PC-3 (cell line): ENCODE measurements at regions not wholly inside any gene's neighbourhood (a gene's known extent, or its start where the extent isn't known, plus 50 kb on each side); places are given as distances from the start of the nearest gene placed in this dataset.

Experiments used
- EZH2 ChIP-seq: fragments of 300-600 bp; sonication (generic); IDR thresholded peaks from one replicate; pipeline ENCODE4 v1.6.1; 2017; ENCODE audit warnings: antibody characterized with exemption, mild to moderate bottlenecking, low read length; ENCODE audit not compliant: unreplicated experiment
- TF ChIP-seq, protein P1 (sequence below): fragments of 300-600 bp; sonication (generic); conservative IDR thresholded peaks from 2 replicates; pipeline ENCODE4 v1.5.1; 2017; ENCODE audit warnings: antibody characterized with exemption, low read depth, mild to moderate bottlenecking, low read length

DNA sequence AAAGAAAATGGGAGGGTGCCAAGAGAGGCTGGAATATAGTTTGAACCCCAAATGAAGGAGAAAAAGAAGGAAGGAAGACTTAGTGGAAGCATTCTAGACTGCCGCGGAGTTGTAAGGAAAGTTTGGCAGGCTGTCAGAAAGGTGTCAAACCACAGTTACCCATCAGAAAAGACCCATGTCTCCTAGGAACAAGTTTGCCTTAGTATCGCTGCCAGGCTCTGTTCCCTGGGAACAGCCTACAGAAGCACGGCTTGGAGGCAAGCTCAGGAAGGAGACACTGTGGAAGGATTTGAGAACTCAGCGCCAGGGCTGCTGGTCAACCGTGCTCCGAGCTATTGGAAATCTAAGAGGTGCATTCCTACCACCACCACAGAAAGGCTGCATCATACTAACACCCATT is 197.4 kb downstream of the RRAGC start:
- no peak for TF ChIP-seq EZH2
- TF ChIP-seq, protein P1, sequence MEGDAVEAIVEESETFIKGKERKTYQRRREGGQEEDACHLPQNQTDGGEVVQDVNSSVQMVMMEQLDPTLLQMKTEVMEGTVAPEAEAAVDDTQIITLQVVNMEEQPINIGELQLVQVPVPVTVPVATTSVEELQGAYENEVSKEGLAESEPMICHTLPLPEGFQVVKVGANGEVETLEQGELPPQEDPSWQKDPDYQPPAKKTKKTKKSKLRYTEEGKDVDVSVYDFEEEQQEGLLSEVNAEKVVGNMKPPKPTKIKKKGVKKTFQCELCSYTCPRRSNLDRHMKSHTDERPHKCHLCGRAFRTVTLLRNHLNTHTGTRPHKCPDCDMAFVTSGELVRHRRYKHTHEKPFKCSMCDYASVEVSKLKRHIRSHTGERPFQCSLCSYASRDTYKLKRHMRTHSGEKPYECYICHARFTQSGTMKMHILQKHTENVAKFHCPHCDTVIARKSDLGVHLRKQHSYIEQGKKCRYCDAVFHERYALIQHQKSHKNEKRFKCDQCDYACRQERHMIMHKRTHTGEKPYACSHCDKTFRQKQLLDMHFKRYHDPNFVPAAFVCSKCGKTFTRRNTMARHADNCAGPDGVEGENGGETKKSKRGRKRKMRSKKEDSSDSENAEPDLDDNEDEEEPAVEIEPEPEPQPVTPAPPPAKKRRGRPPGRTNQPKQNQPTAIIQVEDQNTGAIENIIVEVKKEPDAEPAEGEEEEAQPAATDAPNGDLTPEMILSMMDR = no peak
